Right atrium auricular region (tissue), 2 donors: ENCODE measurements at regions not wholly inside any gene's neighbourhood (a gene's known extent, or its start where the extent isn't known, plus 50 kb on each side); places are given as distances from the start of the nearest gene placed in this dataset.
A peak's percentile ranks its signal among the peaks of the same experiment; 100 is the strongest.

ENCODE experiments used
- DNase-seq: peaks from one replicate; pipeline ENCODE4 v3.0.0-alpha.2; 2019; ENCODE audit warnings: low spot score
- H3K27ac ChIP-seq, 2 donors: fragments of 200-600 bp; sonication (generic); 1 replicate in 1 of 2; 2 replicates in 1 of 2; pipeline ENCODE4 v1.5.1; 2016 to 2019
- H3K27me3 ChIP-seq, 2 donors: fragments of 200-600 bp; sonication (generic); one replicate each; pipeline versions ENCODE4 v1.5.1 to v1.6.0; 2017 to 2019
- H3K36me3 ChIP-seq: fragments of 200-600 bp; sonication (generic); one replicate; pipeline ENCODE4 v1.5.1; 2016
- H3K4me1 ChIP-seq, 2 donors: fragments of 200-600 bp; sonication (generic); one replicate each; pipeline versions ENCODE4 v1.5.1 to v1.6.0; 2017 to 2019
- H3K4me3 ChIP-seq, 2 donors: fragments of 200-600 bp; sonication (generic); 1 replicate in 1 of 2; 2 replicates in 1 of 2; pipeline ENCODE4 v1.5.1; 2017 to 2019; ENCODE audit warnings: mild to moderate bottlenecking in 1 of 2, moderate library complexity in 1 of 2
- H3K9me3 ChIP-seq, 2 donors: fragments of 200-600 bp; sonication (generic); one replicate each; pipeline ENCODE4 v1.5.1; 2019
- CTCF ChIP-seq, 2 donors: fragments of 200-600 bp; sonication (generic); IDR thresholded peaks; one replicate each; pipeline ENCODE4 v1.5.1; 2019; ENCODE audit warnings: antibody characterized with exemption in 2 of 2

- Histone ChIP-seq H3K4me1 (peaks cover 0 to 32% of the 10 kb centered on the region in 2 donors), H3K4me3 (peak overlapping the region in 1 of 2 donors; percentile 28), H3K27ac (peak overlapping the region; percentile 73 to 74), H3K36me3 (no peaks in the 10 kb centered on the region), H3K9me3 (no peaks in the 10 kb centered on the region), H3K27me3 (no peaks in the 10 kb centered on the region)
- DNase-seq: peak; percentile 92
- TF ChIP-seq CTCF (IDR thresholded peaks at IDR 0.05): no peak
Measured at GRCh38 chr4:140238351-140239056, 84.5 kb upstream of the MAML3 start.

GRCh38 chr4:140237616-140238350, 83.8 kb upstream of the MAML3 start:
- H3K4me3 ChIP-seq: peak overlapping the region in 1 of 2 donors; percentile 28
- peak; percentile 81 for DNase-seq
- no peaks in the 10 kb centered on the region for H3K27me3 ChIP-seq
- no peaks in the 10 kb centered on the region for H3K36me3 ChIP-seq
- H3K4me1 ChIP-seq: peaks cover 0 to 27% of the 10 kb centered on the region in 2 donors
- no peak for TF ChIP-seq CTCF (IDR thresholded peaks at IDR 0.05)
- peak overlapping the region; percentile 73 to 74 for H3K27ac ChIP-seq
- no peaks in the 10 kb centered on the region for H3K9me3 ChIP-seq

GRCh38 chr4:140236654-140237169, 82.7 kb upstream of the MAML3 start:
- no peaks in the 10 kb centered on the region for H3K27me3 ChIP-seq
- no peak overlapping the region for H3K4me3 ChIP-seq
- H3K4me1 ChIP-seq: peaks cover 0 to 26% of the 10 kb centered on the region in 2 donors
- TF ChIP-seq CTCF (IDR thresholded peaks at IDR 0.05): no peak
- H3K27ac ChIP-seq: no peak overlapping the region
- H3K9me3 ChIP-seq: no peaks in the 10 kb centered on the region
- no peaks in the 10 kb centered on the region for H3K36me3 ChIP-seq
- no peak for DNase-seq

- no peak overlapping the region for H3K4me3 ChIP-seq
- no peaks in the 10 kb centered on the region for H3K36me3 ChIP-seq
- DNase-seq: no peak
- no peaks in the 10 kb centered on the region for H3K27me3 ChIP-seq
- H3K9me3 ChIP-seq: no peaks in the 10 kb centered on the region
- H3K4me1 ChIP-seq: peaks cover 0 to 26% of the 10 kb centered on the region in 2 donors
- H3K27ac ChIP-seq: no peak overlapping the region
- TF ChIP-seq CTCF (IDR thresholded peaks at IDR 0.05): no peak
Measured at GRCh38 chr4:140234697-140235060, 80.7 kb upstream of the MAML3 start.

- Histone ChIP-seq H3K4me3 (no peak overlapping the region), H3K27me3 (no peaks in the 10 kb centered on the region), H3K36me3 (no peaks in the 10 kb centered on the region), H3K4me1 (peaks cover 0 to 26% of the 10 kb centered on the region in 2 donors), H3K27ac (no peak overlapping the region), H3K9me3 (no peaks in the 10 kb centered on the region)
- DNase-seq: no peak
- TF ChIP-seq CTCF (IDR thresholded peaks at IDR 0.05): no peak
Measured at GRCh38 chr4:140233791-140234696, 80.1 kb upstream of the MAML3 start.
